B cell (primary cell): ENCODE measurements at regions not wholly inside any gene's neighbourhood (a gene's known extent, or its start where the extent isn't known, plus 50 kb on each side); places are given as distances from the start of the nearest gene placed in this dataset.

Source experiments
- ATAC-seq: fragments of 200-7000 bp; cut with Tn5 transposase; one replicate; pipeline ENCODE4 v1.10.0; 2021; ENCODE audit warnings: low read depth, mild to moderate bottlenecking, moderate number of reproducible peaks, moderate library complexity
- CTCF ChIA-PET: fragments of 350-600 bp; sonication (Branson Sonifier 250); formaldehyde crosslinking; loops from one replicate; lab custom pipeline; 2021; ENCODE audit warnings: antibody characterized with exemption, inconsistent platforms; lab: Charles Lee
- POLR2A ChIA-PET: fragments of 350-600 bp; sonication (Branson Sonifier 250); formaldehyde crosslinking; loops from one replicate; lab custom pipeline; 2021; ENCODE audit warnings: antibody characterized with exemption; lab: Charles Lee
- DNase-seq: peaks from one replicate; pipeline ENCODE4 v3.0.0; 2013
- H2AFZ ChIP-seq: 2 replicates; pipeline ENCODE4 v1.6.1; 2012; ENCODE audit warnings: mild to moderate bottlenecking, low read depth, low read length; ENCODE audit not compliant: insufficient read depth, poor library complexity, severe bottlenecking
- H3K27ac ChIP-seq, 2 donors: 1 replicate in 1 of 2; 2 replicates in 1 of 2; pipeline ENCODE4 v1.5.1; 2012 to 2013; ENCODE audit warnings: low read length in 2 of 2, mild to moderate bottlenecking in 2 of 2, moderate library complexity in 1 of 2
- H3K27me3 ChIP-seq, 4 experiments: fragments of 200-600 bp in 1 of 4; sonication (generic) in 1 of 4; replicated peaks in 1 of 4; 1 replicate in 2 of 4; 2 replicates in 2 of 4; pipeline versions ENCODE4 v1.6.1 to v1.7.0; 2013 to 2016; ENCODE audit warnings: low read length in 3 of 4, mild to moderate bottlenecking in 2 of 4, mixed read lengths in 1 of 4, moderate library complexity in 1 of 4; ENCODE audit not compliant: insufficient read depth in 4 of 4, control insufficient read depth in 3 of 4; ENCODE audit errors: control extremely low read depth in 1 of 4
- H3K36me3 ChIP-seq, 2 experiments: replicated peaks in 1 of 2; 1 replicate in 1 of 2; 2 replicates in 1 of 2; pipeline versions ENCODE4 v1.6.1 to v1.7.1; 2013; ENCODE audit warnings: low read length in 1 of 2; ENCODE audit not compliant: insufficient read depth in 2 of 2, control insufficient read depth in 1 of 2; ENCODE audit errors: control extremely low read depth in 1 of 2, extremely low read depth in 1 of 2
- H3K4me1 ChIP-seq, 2 donors: fragments of 200-600 bp in 1 of 2; sonication (generic) in 1 of 2; 1 replicate in 1 of 2; 2 replicates in 1 of 2; pipeline versions ENCODE4 v1.5.1 to v1.6.1; 2013 to 2017; ENCODE audit warnings: low read length in 2 of 2; ENCODE audit not compliant: control insufficient read depth in 2 of 2, insufficient read depth in 2 of 2
- H3K4me2 ChIP-seq: replicated peaks from 2 replicates; pipeline ENCODE3; 2012; ENCODE audit warnings: mild to moderate bottlenecking, low read depth, low read length; ENCODE audit not compliant: poor library complexity, severe bottlenecking
- H3K4me3 ChIP-seq, 5 experiments: fragments of 200-600 bp in 1 of 5; sonication (generic) in 1 of 5; 1 replicate in 3 of 5; 2 replicates in 2 of 5; pipeline versions ENCODE4 v1.5.1 to v1.7.0; 2011 to 2016; ENCODE audit warnings: low read length in 4 of 5, mild to moderate bottlenecking in 4 of 5, low read depth in 2 of 5, control low read depth in 1 of 5, moderate library complexity in 1 of 5; ENCODE audit not compliant: insufficient read depth in 1 of 5; ENCODE audit errors: control extremely low read depth in 1 of 5, extremely low read depth in 1 of 5
- H3K79me2 ChIP-seq: fragments of 200-600 bp; sonication (generic); one replicate; pipeline ENCODE4 v1.6.0; 2016; ENCODE audit warnings: low read length; ENCODE audit not compliant: control insufficient read depth, insufficient read depth
- H3K9ac ChIP-seq: fragments of 200-600 bp; sonication (generic); 2 replicates; pipeline ENCODE4 v1.6.1; 2017; ENCODE audit warnings: mild to moderate bottlenecking, low read length, moderate library complexity
- H3K9me3 ChIP-seq, 3 donors: one replicate each; pipeline versions ENCODE4 v1.6.1 to v1.7.1; 2013; ENCODE audit warnings: low read length in 2 of 3; ENCODE audit not compliant: control insufficient read depth in 2 of 3, insufficient read depth in 1 of 3; ENCODE audit errors: control extremely low read depth in 1 of 3
- H4K20me1 ChIP-seq: 2 replicates; pipeline ENCODE4 v1.6.0; 2012; ENCODE audit warnings: mild to moderate bottlenecking, low read length; ENCODE audit not compliant: insufficient read depth, control insufficient read depth, poor library complexity, severe bottlenecking
- H3K27ac Mint-ChIP-seq: one replicate; pipeline ENCODE4 v1.8.0; 2021; ENCODE audit warnings: mixed read lengths
- H3K27me3 Mint-ChIP-seq: one replicate; pipeline ENCODE4 v1.8.0; 2021; ENCODE audit warnings: mixed read lengths
- H3K4me1 Mint-ChIP-seq: one replicate; pipeline ENCODE4 v1.8.0; 2021; ENCODE audit warnings: mixed read lengths
- H3K4me3 Mint-ChIP-seq: one replicate; pipeline ENCODE4 v1.8.0; 2021; ENCODE audit warnings: mixed read lengths
- H3K9me3 Mint-ChIP-seq: one replicate; pipeline ENCODE4 v1.8.0; 2022; ENCODE audit warnings: mixed read lengths; ENCODE audit not compliant: insufficient read depth
- CTCF ChIP-seq: fragments of 200-600 bp; IDR thresholded peaks from one replicate; pipeline ENCODE4 v1.8.0; 2022; ENCODE audit warnings: antibody characterized with exemption, mild to moderate bottlenecking
- EZH2 ChIP-seq: IDR thresholded peaks from 2 replicates; pipeline ENCODE4 v1.6.1; 2012; ENCODE audit warnings: borderline replicate concordance, low read depth, mild to moderate bottlenecking, moderate library complexity, low read length; ENCODE audit not compliant: insufficient read depth, poor library complexity, severe bottlenecking
- WGBS: methylation state at CpG from one replicate; pipeline ENCODE4 v1.1.5; 2013; ENCODE audit warnings: missing lambda C conversion rate; ENCODE audit not compliant: insufficient coverage; 5-methylcytosine and 5-hydroxymethylcytosine counted together
- intact Hi-C: fragments of 100-400 bp; cut with micrococcal nuclease; formaldehyde crosslinking; loops from one replicate; pipeline ENCODE4 v1.10.0; 2022

GRCh38 chr2:236675051-236675450 is 105.4 kb downstream of the ACKR3 start:
- intact Hi-C loops, result no loop called here
- ATAC-seq (no peak), DNase-seq (no peak)
- Histone ChIP-seq H3K4me3 (no peak overlapping the region), H4K20me1 (no peaks in the 10 kb centered on the region), H3K9ac (no peak overlapping the region), H3K9me3 (no peaks in the 10 kb centered on the region), H2AFZ (no peak overlapping the region), H3K4me2 (no peak overlapping the region), H3K4me1 (no peaks in the 10 kb centered on the region), H3K79me2 (no peaks in the 10 kb centered on the region), H3K27ac (no peak overlapping the region), H3K36me3 (no peaks in the 10 kb centered on the region), H3K27me3 (no peaks in the 10 kb centered on the region)
- no peaks in the 10 kb centered on the region for H3K4me1 Mint-ChIP-seq
- peaks cover 22% of the 10 kb centered on the region for H3K27me3 Mint-ChIP-seq
- no peaks in the 10 kb centered on the region for H3K9me3 Mint-ChIP-seq
- TF ChIP-seq EZH2 (no peak), CTCF (no peak)
- no peak overlapping the region for H3K27ac Mint-ChIP-seq
- CTCF ChIA-PET, result no interaction called here
- POLR2A ChIA-PET, result no interaction called here
- 86% methylated on average over 2 of the region's 4 CpGs for WGBS
- H3K4me3 Mint-ChIP-seq, result no peak overlapping the region

- TF ChIP-seq EZH2, result no peak
- TF ChIP-seq CTCF, result no peak
- no peak for ATAC-seq
- DNase-seq, result no peak
- Histone ChIP-seq H3K36me3 (no peaks in the 10 kb centered on the region), H3K79me2 (no peaks in the 10 kb centered on the region), H3K27ac (no peak overlapping the region), H3K9me3 (no peaks in the 10 kb centered on the region), H4K20me1 (no peaks in the 10 kb centered on the region), H2AFZ (no peak overlapping the region), H3K9ac (no peak overlapping the region), H3K27me3 (no peaks in the 10 kb centered on the region), H3K4me3 (no peak overlapping the region), H3K4me1 (no peaks in the 10 kb centered on the region), H3K4me2 (no peak overlapping the region)
- ChIA-PET CTCF (no interaction called here), POLR2A (no interaction called here)
- no peak overlapping the region for H3K4me3 Mint-ChIP-seq
- peaks cover 22% of the 10 kb centered on the region for H3K27me3 Mint-ChIP-seq
- no peak overlapping the region for H3K27ac Mint-ChIP-seq
- H3K9me3 Mint-ChIP-seq, result no peaks in the 10 kb centered on the region
- intact Hi-C loops, result no loop called here
- no peaks in the 10 kb centered on the region for H3K4me1 Mint-ChIP-seq
Measured at GRCh38 chr2:236675526-236675925, 105.9 kb downstream of the ACKR3 start.
